Activated CD8-positive, alpha-beta T cell treated with anti-CD3 and anti-CD28 coated beads for 36 hours (primary cell): ENCODE measurements at regions not wholly inside any gene's neighbourhood (a gene's known extent, or its start where the extent isn't known, plus 50 kb on each side); places are given as distances from the start of the nearest gene placed in this dataset.

Source experiments
- ATAC-seq: fragments of 200-7000 bp; cut with Tn5 transposase; one replicate; pipeline ENCODE4 v1.10.0; 2021; ENCODE audit warnings: mild to moderate bottlenecking, moderate library complexity
- CTCF ChIA-PET: fragments of 350-600 bp; sonication (Branson Sonifier 250); formaldehyde crosslinking; loops from one replicate; lab custom pipeline; 2021; ENCODE audit warnings: antibody characterized with exemption; lab: Charles Lee
- POLR2A ChIA-PET: fragments of 350-600 bp; sonication (Branson Sonifier 250); formaldehyde crosslinking; loops from one replicate; lab custom pipeline; 2021; ENCODE audit warnings: antibody characterized with exemption; lab: Charles Lee
- DNase-seq: peaks from one replicate; pipeline ENCODE4 v3.0.0-alpha.2; 2020
- H3K27ac Mint-ChIP-seq: one replicate; pipeline ENCODE4 v1.8.0; 2021; ENCODE audit warnings: mild to moderate bottlenecking, mixed read lengths
- H3K27me3 Mint-ChIP-seq: one replicate; pipeline ENCODE4 v1.8.0; 2021; ENCODE audit warnings: mixed read lengths
- H3K36me3 Mint-ChIP-seq: one replicate; pipeline ENCODE4 v1.8.0; 2021; ENCODE audit warnings: low read depth, mixed read lengths
- H3K4me1 Mint-ChIP-seq: one replicate; pipeline ENCODE4 v1.8.0; 2021; ENCODE audit warnings: low read depth, mixed read lengths
- H3K4me3 Mint-ChIP-seq: one replicate; pipeline ENCODE4 v1.8.0; 2021; ENCODE audit warnings: mild to moderate bottlenecking, moderate library complexity, mixed read lengths
- H3K9me3 Mint-ChIP-seq: one replicate; pipeline ENCODE4 v1.8.0; 2021; ENCODE audit warnings: mixed read lengths
- CTCF ChIP-seq: fragments of 200-600 bp; IDR thresholded peaks from one replicate; pipeline ENCODE4 v1.8.0; 2022; ENCODE audit warnings: antibody characterized with exemption, mild to moderate bottlenecking
- intact Hi-C: fragments of 100-400 bp; cut with micrococcal nuclease; formaldehyde crosslinking; loops from one replicate; pipeline ENCODE4 v1.10.0; 2022

DNA sequence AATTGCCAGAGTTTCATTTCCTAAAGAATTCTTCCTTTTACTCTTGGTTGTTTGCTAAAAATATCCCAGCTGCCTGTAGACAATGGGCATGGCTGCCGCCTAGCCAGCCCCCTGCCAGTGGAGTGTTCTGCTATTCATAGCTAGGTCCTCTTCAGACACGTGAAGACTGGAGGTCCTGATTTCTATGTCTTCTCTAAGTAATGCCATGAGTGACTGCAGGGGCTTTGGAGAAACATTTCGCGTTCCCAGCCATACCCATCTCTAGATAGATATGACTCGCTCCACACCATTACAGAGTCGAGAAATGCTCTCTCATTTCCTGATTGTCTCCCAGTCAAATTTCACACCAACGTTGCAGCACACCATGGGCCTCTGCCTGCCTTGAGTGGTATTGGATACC is 99.5 kb upstream of the BACE2 start:
- ChIA-PET POLR2A (no interaction called here), CTCF (interaction anchor here (0.7 to 3.9 kb wide), 7 partner anchors 10 to 602 kb away, joined by 3 to 15 read pairs (median 3); no protein-coding TSS in a partner anchor)
- Mint-ChIP-seq H3K27me3 (peaks cover 32% of the 10 kb centered on the region), H3K4me3 (peak overlapping the region; percentile 34), H3K36me3 (no peaks in the 10 kb centered on the region), H3K9me3 (no peaks in the 10 kb centered on the region), H3K27ac (no peak overlapping the region), H3K4me1 (peaks cover 8% of the 10 kb centered on the region)
- intact Hi-C loops, result loop anchor here (5.0 kb wide), 1 partner anchor 926 kb away; no protein-coding TSS in a partner anchor
- no peak for TF ChIP-seq CTCF
- ATAC-seq (peak; percentile 24), DNase-seq (no peak)

DNA sequence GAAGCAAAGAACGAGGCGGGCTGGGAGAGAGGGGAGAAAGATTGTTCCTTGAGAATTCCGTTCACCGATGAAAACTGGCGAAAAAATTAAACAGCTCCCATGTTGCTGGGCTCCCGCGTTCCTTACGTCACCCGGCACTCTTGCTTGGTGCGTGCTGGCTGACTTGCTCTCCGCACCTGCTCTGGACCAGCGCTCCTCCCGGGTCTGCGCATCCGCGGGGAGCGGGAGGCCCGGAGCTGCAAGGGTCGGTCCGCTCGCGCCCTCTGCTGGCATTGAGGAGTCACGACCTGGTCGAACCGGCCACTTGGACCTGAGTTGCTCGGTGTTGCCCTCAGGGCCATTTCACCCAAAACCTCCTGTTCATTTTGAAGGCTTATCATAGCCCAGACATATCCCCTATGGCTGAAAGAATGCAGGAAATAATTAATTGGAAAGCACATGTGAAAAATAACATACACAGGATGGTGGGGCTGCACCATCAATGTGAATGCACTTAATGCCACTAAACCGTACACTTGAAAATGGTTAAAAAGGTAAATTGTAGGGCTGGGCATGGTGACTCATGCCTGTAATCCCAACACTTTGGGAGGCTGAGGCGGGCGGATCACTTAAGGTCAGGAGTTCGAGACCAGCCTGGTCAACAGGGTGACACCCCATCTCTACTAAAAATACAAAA is 98.9 kb upstream of the BACE2 start:
- ATAC-seq, result peak; percentile 84
- Mint-ChIP-seq H3K36me3 (no peaks in the 10 kb centered on the region), H3K4me1 (peaks cover 8% of the 10 kb centered on the region), H3K27ac (no peak overlapping the region), H3K9me3 (no peaks in the 10 kb centered on the region), H3K27me3 (peaks cover 32% of the 10 kb centered on the region), H3K4me3 (peak overlapping the region; percentile 34)
- ChIA-PET POLR2A (no interaction called here), CTCF (interaction anchor here (0.6 to 3.9 kb wide), 9 partner anchors 11 to 926 kb away, joined by 3 to 15 read pairs (median 3); no protein-coding TSS in a partner anchor)
- TF ChIP-seq CTCF, result peak; percentile 89
- intact Hi-C loops, result loop anchor here (5.0 kb wide), 1 partner anchor 927 kb away; no protein-coding TSS in a partner anchor
- DNase-seq, result peak; percentile 80

- CTCF ChIA-PET, result interaction anchor here (1.2 to 3.9 kb wide), 2 partner anchors 604 to 927 kb away, joined by 4 to 15 read pairs; no protein-coding TSS in a partner anchor
These were observed 97.7 kb upstream of the BACE2 start for GRCh38 chr21:41070284-41070683.

GRCh38 chr21:41071258-41072171 is 96.4 kb upstream of the BACE2 start:
- Mint-ChIP-seq H3K4me3 (no peak overlapping the region), H3K27me3 (peaks cover 25% of the 10 kb centered on the region), H3K9me3 (no peaks in the 10 kb centered on the region), H3K27ac (no peak overlapping the region), H3K36me3 (no peaks in the 10 kb centered on the region), H3K4me1 (peaks cover 8% of the 10 kb centered on the region)
- peak; percentile 9 for DNase-seq
- intact Hi-C loops, result no loop called here
- ChIA-PET CTCF (interaction anchor here (1.1 to 3.9 kb wide), 3 partner anchors 39 to 928 kb away, joined by 3 to 15 read pairs (median 4); no protein-coding TSS in a partner anchor), POLR2A (no interaction called here)
- no peak for TF ChIP-seq CTCF
- ATAC-seq, result no peak

More at GRCh38 chr21:41070284-41070683, 97.7 kb upstream of the BACE2 start:
- intact Hi-C loops, result no loop called here
- Mint-ChIP-seq H3K36me3 (no peaks in the 10 kb centered on the region), H3K9me3 (no peaks in the 10 kb centered on the region), H3K27ac (no peak overlapping the region), H3K4me1 (peaks cover 8% of the 10 kb centered on the region), H3K27me3 (peaks cover 30% of the 10 kb centered on the region), H3K4me3 (no peak overlapping the region)
- DNase-seq (no peak), ATAC-seq (no peak)
- no peak for TF ChIP-seq CTCF
- POLR2A ChIA-PET, result interaction anchor here (0.7 kb wide), 1 partner anchor 51 kb away, joined by 3 read pairs; no protein-coding TSS in a partner anchor
